Calu3 (cell line): ENCODE measurements at regions not wholly inside any gene's neighbourhood (a gene's known extent, or its start where the extent isn't known, plus 50 kb on each side); places are given as distances from the start of the nearest gene placed in this dataset.

Experiments
- BruUV-seq: library from RNA; stranded (reverse); fragments of 400-500 nt; replicated peaks from 2 replicates; lab custom pipeline; 2021; lab: Mats Ljungman, UMichigan
- CTCF ChIA-PET: fragments of 300-600 bp; sonication (Branson Sonifier 250); formaldehyde crosslinking; loops from one replicate; lab custom pipeline; 2022; ENCODE audit warnings: antibody characterized with exemption; lab: Charles Lee
- DNase-seq: peaks from one replicate; pipeline ENCODE4 v3.0.0; 2022
- H3K27ac Mint-ChIP-seq: one replicate; pipeline ENCODE4 v1.8.0; 2022; ENCODE audit warnings: mixed read lengths; ENCODE audit not compliant: unreplicated experiment
- H3K27me3 Mint-ChIP-seq: one replicate; pipeline ENCODE4 v1.8.0; 2022; ENCODE audit warnings: mixed read lengths; ENCODE audit not compliant: unreplicated experiment
- H3K36me3 Mint-ChIP-seq: one replicate; pipeline ENCODE4 v1.8.0; 2022; ENCODE audit warnings: mild to moderate bottlenecking, moderate library complexity, mixed read lengths; ENCODE audit not compliant: insufficient read depth, unreplicated experiment
- H3K4me1 Mint-ChIP-seq: one replicate; pipeline ENCODE4 v1.8.0; 2022; ENCODE audit warnings: mild to moderate bottlenecking, low read depth, mixed read lengths; ENCODE audit not compliant: unreplicated experiment
- H3K4me3 Mint-ChIP-seq: one replicate; pipeline ENCODE4 v1.8.0; 2022; ENCODE audit warnings: mild to moderate bottlenecking, low read depth, moderate library complexity, mixed read lengths; ENCODE audit not compliant: unreplicated experiment
- H3K9me3 Mint-ChIP-seq: one replicate; pipeline ENCODE4 v1.8.0; 2022; ENCODE audit warnings: low read depth, mixed read lengths; ENCODE audit not compliant: unreplicated experiment
- CTCF ChIP-seq: fragments of 200-600 bp; IDR thresholded peaks from one replicate; pipeline ENCODE4 v1.8.0; 2022; ENCODE audit warnings: antibody characterized with exemption; ENCODE audit not compliant: unreplicated experiment
- intact Hi-C: fragments of 100-400 bp; cut with micrococcal nuclease; formaldehyde crosslinking; loops from one replicate; pipeline ENCODE4 v1.10.0; 2022; ENCODE audit not compliant: unreplicated experiment

GRCh38 chr1:213438339-213438738, 387.3 kb downstream of the RPS6KC1 start:
- CTCF ChIA-PET, result interaction anchor here (0.7 kb wide), 1 partner anchor 36 kb away, joined by 3 read pairs; no protein-coding TSS in a partner anchor
- Mint-ChIP-seq H3K9me3 (peaks cover 4% of the 10 kb centered on the region), H3K4me1 (peaks cover 4% of the 10 kb centered on the region), H3K27ac (no peak overlapping the region), H3K27me3 (peaks cover 28% of the 10 kb centered on the region), H3K4me3 (no peak overlapping the region), H3K36me3 (peaks cover 2% of the 10 kb centered on the region)
- DNase-seq, result no peak
- intact Hi-C loops, result no loop called here
- no peak for TF ChIP-seq CTCF
- BruUV-seq, result no TSS peak

GRCh38 chr1:213439703-213440102, 388.7 kb downstream of the RPS6KC1 start:
- peaks cover 8% of the 10 kb centered on the region for H3K4me1 Mint-ChIP-seq

GRCh38 chr1:213440766-213441165, 389.7 kb downstream of the RPS6KC1 start:
- H3K27ac Mint-ChIP-seq, result no peak overlapping the region
- no peak for DNase-seq
- peaks cover 8% of the 10 kb centered on the region for H3K4me1 Mint-ChIP-seq
- H3K27me3 Mint-ChIP-seq, result peaks cover 53% of the 10 kb centered on the region
- CTCF ChIA-PET, result interaction anchor here (0.7 kb wide), 1 partner anchor 479 kb away, joined by 4 read pairs; no protein-coding TSS in a partner anchor
- intact Hi-C loops, result no loop called here
- no peak for TF ChIP-seq CTCF
- H3K9me3 Mint-ChIP-seq, result peaks cover 4% of the 10 kb centered on the region
- peaks cover 6% of the 10 kb centered on the region for H3K36me3 Mint-ChIP-seq
- no peak overlapping the region for H3K4me3 Mint-ChIP-seq
- no TSS peak for BruUV-seq

More at GRCh38 chr1:213439703-213440102, 388.7 kb downstream of the RPS6KC1 start:
- BruUV-seq, result no TSS peak
- Mint-ChIP-seq H3K27ac (no peak overlapping the region), H3K27me3 (peaks cover 42% of the 10 kb centered on the region), H3K9me3 (peaks cover 4% of the 10 kb centered on the region), H3K36me3 (peaks cover 6% of the 10 kb centered on the region), H3K4me3 (no peak overlapping the region)
- CTCF ChIA-PET, result interaction anchor here (0.6 kb wide), 1 partner anchor 1451 kb away, joined by 5 read pairs; no protein-coding TSS in a partner anchor
- DNase-seq, result no peak
- TF ChIP-seq CTCF, result no peak
- intact Hi-C loops, result no loop called here

GRCh38 chr1:213443415-213443814, 392.4 kb downstream of the RPS6KC1 start:
- no peak for TF ChIP-seq CTCF
- Mint-ChIP-seq H3K4me1 (peaks cover 8% of the 10 kb centered on the region), H3K27me3 (peaks cover 67% of the 10 kb centered on the region), H3K9me3 (no peaks in the 10 kb centered on the region), H3K27ac (peak overlapping the region; percentile 48), H3K36me3 (peaks cover 6% of the 10 kb centered on the region), H3K4me3 (no peak overlapping the region)
- intact Hi-C loops, result no loop called here
- DNase-seq, result peak; percentile 79
- CTCF ChIA-PET, result no interaction called here
- BruUV-seq, result no TSS peak
